ENCODE measurements at regions not wholly inside any gene's neighbourhood (a gene's known extent, or its start where the extent isn't known, plus 50 kb on each side); places are given as distances from the start of the nearest gene placed in this dataset.

DNA sequence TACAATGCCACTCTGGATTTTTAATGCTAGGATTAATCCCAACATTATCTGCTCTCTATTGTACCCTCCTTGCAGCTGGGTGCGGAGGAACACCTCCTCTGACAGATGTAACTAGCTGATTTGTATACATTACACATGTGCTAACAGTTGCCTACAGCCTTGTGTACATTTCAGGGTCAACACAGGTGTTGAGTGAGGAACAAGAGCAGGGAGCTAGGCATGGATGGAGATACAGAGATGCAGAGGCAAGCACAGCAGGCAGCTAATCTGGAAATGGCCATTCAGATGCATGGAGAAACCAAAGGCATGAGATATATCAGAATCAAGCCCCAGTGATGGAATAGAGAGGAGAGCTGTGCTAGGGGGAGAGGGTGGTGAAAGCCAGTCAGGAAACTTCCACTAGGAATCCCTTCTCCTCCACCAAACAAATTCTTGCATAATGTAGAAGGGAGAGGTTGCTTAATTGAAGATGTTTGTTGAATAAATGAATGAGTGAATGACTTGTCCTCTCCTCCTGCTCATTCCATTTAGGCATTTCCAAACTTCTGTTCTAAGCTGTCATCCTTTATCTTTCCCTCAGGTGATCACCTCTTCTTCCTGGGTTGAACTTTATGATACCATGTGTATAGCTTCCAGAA, 313.2 kb downstream of the ATP23 start:
- TF ChIP-seq ZNF274 (IDR thresholded peaks at IDR 0.05; ENCODE audit: low read depth, low read length) (no peak), YY1 (IDR thresholded peaks at IDR 0.05; ENCODE audit: insufficient read depth, insufficient read length) (no peak)
